SK-N-SH (cell line): ENCODE measurements at regions not wholly inside any gene's neighbourhood (a gene's known extent, or its start where the extent isn't known, plus 50 kb on each side); places are given as distances from the start of the nearest gene placed in this dataset.

ENCODE experiments used
- CTCF ChIA-PET: fragments of 300-600, 350-600 bp; formaldehyde crosslinking; extraction: SDS; loops from one replicate; lab custom pipeline; 2021; lab: Yijun Ruan, JAX
- POLR2A ChIA-PET: fragments of 350-600 bp; sonication (Branson Sonifier 250); formaldehyde crosslinking; extraction: SDS; loops from one replicate; lab custom pipeline; 2020; ENCODE audit warnings: antibody characterized with exemption, inconsistent platforms; lab: Yijun Ruan, JAX
- DNase-seq: peaks from one replicate; pipeline ENCODE4 v3.0.0; 2012
- H2AFZ ChIP-seq: fragments of 200-600 bp; sonication (generic); 2 replicates; pipeline ENCODE4 v1.8.1; 2016; ENCODE audit warnings: antibody characterized with exemption, mild to moderate bottlenecking, low read depth
- H3F3A ChIP-seq: fragments of 200-600 bp; sonication (generic); replicated peaks from 2 replicates; pipeline ENCODE3; 2016; ENCODE audit warnings: antibody characterized with exemption, mild to moderate bottlenecking; ENCODE audit not compliant: insufficient read depth
- H3K27ac ChIP-seq, 2 experiments: fragments of 200-500 bp in 1 of 2; fragments of 200-600 bp in 1 of 2; sonication (Bioruptor generic) in 1 of 2; sonication (generic), shearing (Covaris generic) in 1 of 2; 2 replicates each; pipeline versions ENCODE4 v1.5.1 to v1.6.1; 2014 to 2016; ENCODE audit warnings: low read depth in 2 of 2, inconsistent platforms in 1 of 2, low read length in 1 of 2, mild to moderate bottlenecking in 1 of 2, mixed read lengths in 1 of 2
- H3K27me3 ChIP-seq: fragments of 200-600 bp; sonication (generic), shearing (Covaris generic); 2 replicates; pipeline ENCODE4 v1.6.1; 2016; ENCODE audit warnings: mixed run types; ENCODE audit not compliant: insufficient read depth
- H3K36me3 ChIP-seq, 2 experiments: fragments of 200-500 bp in 1 of 2; fragments of 200-600 bp in 1 of 2; sonication (Bioruptor generic) in 1 of 2; sonication (generic) in 1 of 2; replicated peaks in 1 of 2; 2 replicates each; pipeline versions ENCODE3 to v1.5.1; 2014 to 2016; ENCODE audit warnings: low read length in 1 of 2, mild to moderate bottlenecking in 1 of 2; ENCODE audit not compliant: insufficient read depth in 2 of 2, control insufficient read depth in 1 of 2
- H3K4me1 ChIP-seq, 2 experiments: fragments of 200-500 bp in 1 of 2; fragments of 200-600 bp in 1 of 2; sonication (Bioruptor generic) in 1 of 2; sonication (generic), shearing (Covaris generic) in 1 of 2; 2 replicates each; pipeline versions ENCODE4 v1.5.1 to v1.6.1; 2014 to 2016; ENCODE audit warnings: low read depth in 1 of 2, low read length in 1 of 2, mixed run types in 1 of 2; ENCODE audit not compliant: insufficient read depth in 2 of 2, control insufficient read depth in 1 of 2
- H3K4me2 ChIP-seq: fragments of 200-600 bp; sonication (generic), shearing (Covaris generic); 2 replicates; pipeline ENCODE4 v1.6.1; 2017; ENCODE audit warnings: mixed run types
- H3K4me3 ChIP-seq, 2 experiments: fragments of 200-500 bp in 1 of 2; fragments of 200-600 bp in 1 of 2; sonication (Bioruptor generic) in 1 of 2; sonication (generic), shearing (Covaris generic) in 1 of 2; 2 replicates each; pipeline versions ENCODE4 v1.5.1 to v1.8.1; 2014 to 2016; ENCODE audit warnings: low read depth in 2 of 2, inconsistent platforms in 1 of 2, low read length in 1 of 2, mild to moderate bottlenecking in 1 of 2, mixed read lengths in 1 of 2, moderate library complexity in 1 of 2
- H3K79me2 ChIP-seq: fragments of 200-600 bp; sonication (generic); 2 replicates; pipeline ENCODE4 v1.8.1; 2017; ENCODE audit warnings: mild to moderate bottlenecking; ENCODE audit not compliant: insufficient read depth
- H3K9ac ChIP-seq: fragments of 200-600 bp; sonication (generic); 2 replicates; pipeline ENCODE4 v1.6.1; 2017; ENCODE audit warnings: mixed run types
- H3K9me2 ChIP-seq: fragments of 200-600 bp; sonication (generic); 2 replicates; pipeline ENCODE4 v1.6.1; 2017; ENCODE audit warnings: mixed run types
- H3K9me3 ChIP-seq: fragments of 200-600 bp; sonication (generic); 2 replicates; pipeline ENCODE4 v1.6.1; 2017; ENCODE audit warnings: mixed run types, mild to moderate bottlenecking, moderate library complexity
- H4K20me1 ChIP-seq: fragments of 200-600 bp; sonication (generic); 2 replicates; pipeline ENCODE4 v1.6.1; 2017; ENCODE audit warnings: mild to moderate bottlenecking, mixed run types; ENCODE audit not compliant: insufficient read depth
- CHD2 ChIP-seq: fragments of 150-350 bp; IDR thresholded peaks from 2 replicates; pipeline ENCODE4 v1.6.1; 2018; ENCODE audit warnings: low read length; ENCODE audit not compliant: partially characterized antibody
- CTCF ChIP-seq: fragments of 200-600 bp; sonication (generic); IDR thresholded peaks from 2 replicates; pipeline ENCODE4 v1.6.1; 2017; ENCODE audit warnings: antibody characterized with exemption, mild to moderate bottlenecking, moderate library complexity
- EZH2phosphoT487 ChIP-seq: fragments of 200-600 bp; sonication (generic); IDR thresholded peaks from 2 replicates; pipeline ENCODE4 v1.6.1; 2017; ENCODE audit warnings: low read depth, mixed run types, mild to moderate bottlenecking, antibody characterized with exemption, moderate library complexity, borderline replicate concordance
- FOXJ3 ChIP-seq: sonication (generic); formaldehyde crosslinking; IDR thresholded peaks from 2 replicates; pipeline ENCODE4 v1.5.1; 2020; ENCODE audit warnings: mild to moderate bottlenecking, missing genetic modification reagents
- FOXM1 ChIP-seq: IDR thresholded peaks from 2 replicates; pipeline ENCODE4 v1.4.0; 2012; ENCODE audit warnings: low read depth, mild to moderate bottlenecking
- GATA2 ChIP-seq: sonication (generic); formaldehyde crosslinking; IDR thresholded peaks from 2 replicates; pipeline ENCODE4 v1.5.0; 2020; ENCODE audit warnings: mild to moderate bottlenecking, missing genetic modification reagents
- IRF3 ChIP-seq: fragments of 150-350 bp; IDR thresholded peaks from 2 replicates; pipeline ENCODE4 v1.6.1; 2016; ENCODE audit warnings: mild to moderate bottlenecking, low read depth, low read length
- MAX ChIP-seq: IDR thresholded peaks from 2 replicates; pipeline ENCODE4 v1.4.0; 2012; ENCODE audit warnings: low read depth
- NRF1 ChIP-seq: IDR thresholded peaks from 2 replicates; pipeline ENCODE4 v1.6.1; 2012; ENCODE audit warnings: low read depth, mild to moderate bottlenecking, low read length
- PBX3 ChIP-seq: IDR thresholded peaks from 2 replicates; pipeline ENCODE4; 2012
- RAD21 ChIP-seq: IDR thresholded peaks from 2 replicates; pipeline ENCODE4 v1.6.1; 2012; ENCODE audit warnings: mild to moderate bottlenecking, low read length
- RCOR1 ChIP-seq: fragments of 150-350 bp; IDR thresholded peaks from 2 replicates; pipeline ENCODE4 v1.6.1; 2017; ENCODE audit warnings: antibody characterized with exemption, low read length
- RXRA ChIP-seq: IDR thresholded peaks from 2 replicates; pipeline ENCODE4 v1.4.0; 2012; ENCODE audit warnings: low read depth, mild to moderate bottlenecking, borderline replicate concordance
- SMC3 ChIP-seq: IDR thresholded peaks from 2 replicates; pipeline ENCODE4 v1.6.1; 2012; ENCODE audit warnings: low read depth, low read length, improper control_type of control experiment
- TCF12 ChIP-seq: IDR thresholded peaks from 2 replicates; pipeline ENCODE4 v1.4.0; 2012
- TEAD4 ChIP-seq: IDR thresholded peaks from 2 replicates; pipeline ENCODE4 v1.4.0; 2012; ENCODE audit warnings: mild to moderate bottlenecking, borderline replicate concordance; ENCODE audit not compliant: insufficient read depth
- YY1 ChIP-seq: IDR thresholded peaks from 2 replicates; pipeline ENCODE4 v1.4.0; 2012; ENCODE audit warnings: low read depth, mild to moderate bottlenecking
- ZBTB33 ChIP-seq: IDR thresholded peaks from 2 replicates; pipeline ENCODE4 v1.4.0; 2012; ENCODE audit warnings: low read depth, borderline replicate concordance
- WGBS: methylation state at CpG from one replicate; pipeline ENCODE4 v1.1.6; 2017; ENCODE audit warnings: low lambda C conversion rate; 5-methylcytosine and 5-hydroxymethylcytosine counted together

- no peak overlapping the region for H3K27ac ChIP-seq
- DNase-seq = no peak
- peaks cover 3% of the 10 kb centered on the region for H3F3A ChIP-seq
- H2AFZ ChIP-seq = no peak overlapping the region
- H3K79me2 ChIP-seq = no peaks in the 10 kb centered on the region
- H3K4me3 ChIP-seq = no peak overlapping the region
- no peaks in the 10 kb centered on the region for H3K36me3 ChIP-seq
- H3K9me3 ChIP-seq = no peaks in the 10 kb centered on the region
- no peak for TF ChIP-seq SMC3
- no peak for TF ChIP-seq CHD2
- TF ChIP-seq RCOR1 = no peak
- no peak for TF ChIP-seq GATA2 (CRISPR knock-in tag)
- TF ChIP-seq EZH2phosphoT487 = no peak
- TF ChIP-seq FOXJ3 (CRISPR knock-in tag) = no peak
- no peak for TF ChIP-seq RAD21
- no peak for TF ChIP-seq PBX3
- no peak for TF ChIP-seq NRF1
- TF ChIP-seq ZBTB33 = no peak
- TF ChIP-seq MAX = no peak
- TF ChIP-seq YY1 = no peak
- no peaks in the 10 kb centered on the region for H4K20me1 ChIP-seq
- no peaks in the 10 kb centered on the region for H3K4me1 ChIP-seq
- POLR2A ChIA-PET = no interaction called here
- CTCF ChIA-PET = interaction anchor here (1.9 kb wide), 1 partner anchor 8 kb away, joined by 9 read pairs; no protein-coding TSS in a partner anchor
- 5% methylated on average over 5 of the region's 5 CpGs for WGBS
- no peak overlapping the region for H3K4me2 ChIP-seq
- no peaks in the 10 kb centered on the region for H3K9me2 ChIP-seq
- H3K27me3 ChIP-seq = peaks cover 9% of the 10 kb centered on the region; the same call in 1 of the 2 replicates
- no peak overlapping the region for H3K9ac ChIP-seq
Measured at GRCh38 chr5:42013561-42013960, 88.5 kb downstream of the FBXO4 start.

- POLR2A ChIA-PET = no interaction called here
- Histone ChIP-seq H3K9me2 (no peaks in the 10 kb centered on the region), H3K36me3 (no peaks in the 10 kb centered on the region), H3F3A (peaks cover 3% of the 10 kb centered on the region), H3K9ac (no peak overlapping the region), H2AFZ (no peak overlapping the region), H3K4me3 (no peak overlapping the region), H3K4me2 (no peak overlapping the region), H3K9me3 (no peaks in the 10 kb centered on the region), H3K27me3 (peaks cover 9% of the 10 kb centered on the region; the same call in 1 of the 2 replicates), H3K27ac (no peak overlapping the region), H4K20me1 (no peaks in the 10 kb centered on the region), H3K79me2 (no peaks in the 10 kb centered on the region), H3K4me1 (no peaks in the 10 kb centered on the region)
- CTCF ChIA-PET = interaction anchor here (1.9 kb wide), 1 partner anchor 10 kb away, joined by 9 read pairs; no protein-coding TSS in a partner anchor
- DNase-seq = no peak
- 0% methylated on average over 4 of the region's 4 CpGs for WGBS
- no peak for TF ChIP-seq EZH2phosphoT487
- TF ChIP-seq FOXJ3 (CRISPR knock-in tag) = no peak
- TF ChIP-seq CTCF = no peak
- no peak for TF ChIP-seq CHD2
- TF ChIP-seq FOXM1 = no peak
- no peak for TF ChIP-seq TEAD4
- TF ChIP-seq TCF12 = no peak
- no peak for TF ChIP-seq PBX3
- TF ChIP-seq RCOR1 = no peak
- TF ChIP-seq IRF3 = no peak
- no peak for TF ChIP-seq RXRA
- no peak for TF ChIP-seq NRF1
Measured at GRCh38 chr5:42015254-42015653, 90.2 kb downstream of the FBXO4 start.
